B cell (primary cell): ENCODE measurements at regions not wholly inside any gene's neighbourhood (a gene's known extent, or its start where the extent isn't known, plus 50 kb on each side); places are given as distances from the start of the nearest gene placed in this dataset.

Source experiments
- ATAC-seq: fragments of 200-7000 bp; cut with Tn5 transposase; one replicate; pipeline ENCODE4 v1.10.0; 2021; ENCODE audit warnings: low read depth, mild to moderate bottlenecking, moderate number of reproducible peaks, moderate library complexity
- CTCF ChIA-PET: fragments of 350-600 bp; sonication (Branson Sonifier 250); formaldehyde crosslinking; loops from one replicate; lab custom pipeline; 2021; ENCODE audit warnings: antibody characterized with exemption, inconsistent platforms; lab: Charles Lee
- POLR2A ChIA-PET: fragments of 350-600 bp; sonication (Branson Sonifier 250); formaldehyde crosslinking; loops from one replicate; lab custom pipeline; 2021; ENCODE audit warnings: antibody characterized with exemption; lab: Charles Lee
- DNase-seq: peaks from one replicate; pipeline ENCODE4 v3.0.0; 2013
- H2AFZ ChIP-seq: 2 replicates; pipeline ENCODE4 v1.6.1; 2012; ENCODE audit warnings: mild to moderate bottlenecking, low read depth, low read length; ENCODE audit not compliant: insufficient read depth, poor library complexity, severe bottlenecking
- H3K27ac ChIP-seq, 2 donors: 1 replicate in 1 of 2; 2 replicates in 1 of 2; pipeline ENCODE4 v1.5.1; 2012 to 2013; ENCODE audit warnings: low read length in 2 of 2, mild to moderate bottlenecking in 2 of 2, moderate library complexity in 1 of 2
- H3K27me3 ChIP-seq, 4 experiments: fragments of 200-600 bp in 1 of 4; sonication (generic) in 1 of 4; replicated peaks in 1 of 4; 1 replicate in 2 of 4; 2 replicates in 2 of 4; pipeline versions ENCODE4 v1.6.1 to v1.7.0; 2013 to 2016; ENCODE audit warnings: low read length in 3 of 4, mild to moderate bottlenecking in 2 of 4, mixed read lengths in 1 of 4, moderate library complexity in 1 of 4; ENCODE audit not compliant: insufficient read depth in 4 of 4, control insufficient read depth in 3 of 4; ENCODE audit errors: control extremely low read depth in 1 of 4
- H3K36me3 ChIP-seq, 2 experiments: replicated peaks in 1 of 2; 1 replicate in 1 of 2; 2 replicates in 1 of 2; pipeline versions ENCODE4 v1.6.1 to v1.7.1; 2013; ENCODE audit warnings: low read length in 1 of 2; ENCODE audit not compliant: insufficient read depth in 2 of 2, control insufficient read depth in 1 of 2; ENCODE audit errors: control extremely low read depth in 1 of 2, extremely low read depth in 1 of 2
- H3K4me1 ChIP-seq, 2 donors: fragments of 200-600 bp in 1 of 2; sonication (generic) in 1 of 2; 1 replicate in 1 of 2; 2 replicates in 1 of 2; pipeline versions ENCODE4 v1.5.1 to v1.6.1; 2013 to 2017; ENCODE audit warnings: low read length in 2 of 2; ENCODE audit not compliant: control insufficient read depth in 2 of 2, insufficient read depth in 2 of 2
- H3K4me2 ChIP-seq: replicated peaks from 2 replicates; pipeline ENCODE3; 2012; ENCODE audit warnings: mild to moderate bottlenecking, low read depth, low read length; ENCODE audit not compliant: poor library complexity, severe bottlenecking
- H3K4me3 ChIP-seq, 5 experiments: fragments of 200-600 bp in 1 of 5; sonication (generic) in 1 of 5; 1 replicate in 3 of 5; 2 replicates in 2 of 5; pipeline versions ENCODE4 v1.5.1 to v1.7.0; 2011 to 2016; ENCODE audit warnings: low read length in 4 of 5, mild to moderate bottlenecking in 4 of 5, low read depth in 2 of 5, control low read depth in 1 of 5, moderate library complexity in 1 of 5; ENCODE audit not compliant: insufficient read depth in 1 of 5; ENCODE audit errors: control extremely low read depth in 1 of 5, extremely low read depth in 1 of 5
- H3K79me2 ChIP-seq: fragments of 200-600 bp; sonication (generic); one replicate; pipeline ENCODE4 v1.6.0; 2016; ENCODE audit warnings: low read length; ENCODE audit not compliant: control insufficient read depth, insufficient read depth
- H3K9ac ChIP-seq: fragments of 200-600 bp; sonication (generic); 2 replicates; pipeline ENCODE4 v1.6.1; 2017; ENCODE audit warnings: mild to moderate bottlenecking, low read length, moderate library complexity
- H3K9me3 ChIP-seq, 3 donors: one replicate each; pipeline versions ENCODE4 v1.6.1 to v1.7.1; 2013; ENCODE audit warnings: low read length in 2 of 3; ENCODE audit not compliant: control insufficient read depth in 2 of 3, insufficient read depth in 1 of 3; ENCODE audit errors: control extremely low read depth in 1 of 3
- H4K20me1 ChIP-seq: 2 replicates; pipeline ENCODE4 v1.6.0; 2012; ENCODE audit warnings: mild to moderate bottlenecking, low read length; ENCODE audit not compliant: insufficient read depth, control insufficient read depth, poor library complexity, severe bottlenecking
- H3K27ac Mint-ChIP-seq: one replicate; pipeline ENCODE4 v1.8.0; 2021; ENCODE audit warnings: mixed read lengths
- H3K27me3 Mint-ChIP-seq: one replicate; pipeline ENCODE4 v1.8.0; 2021; ENCODE audit warnings: mixed read lengths
- H3K4me1 Mint-ChIP-seq: one replicate; pipeline ENCODE4 v1.8.0; 2021; ENCODE audit warnings: mixed read lengths
- H3K4me3 Mint-ChIP-seq: one replicate; pipeline ENCODE4 v1.8.0; 2021; ENCODE audit warnings: mixed read lengths
- H3K9me3 Mint-ChIP-seq: one replicate; pipeline ENCODE4 v1.8.0; 2022; ENCODE audit warnings: mixed read lengths; ENCODE audit not compliant: insufficient read depth
- CTCF ChIP-seq: fragments of 200-600 bp; IDR thresholded peaks from one replicate; pipeline ENCODE4 v1.8.0; 2022; ENCODE audit warnings: antibody characterized with exemption, mild to moderate bottlenecking
- EZH2 ChIP-seq: IDR thresholded peaks from 2 replicates; pipeline ENCODE4 v1.6.1; 2012; ENCODE audit warnings: borderline replicate concordance, low read depth, mild to moderate bottlenecking, moderate library complexity, low read length; ENCODE audit not compliant: insufficient read depth, poor library complexity, severe bottlenecking
- WGBS: methylation state at CpG from one replicate; pipeline ENCODE4 v1.1.5; 2013; ENCODE audit warnings: missing lambda C conversion rate; ENCODE audit not compliant: insufficient coverage; 5-methylcytosine and 5-hydroxymethylcytosine counted together
- intact Hi-C: fragments of 100-400 bp; cut with micrococcal nuclease; formaldehyde crosslinking; loops from one replicate; pipeline ENCODE4 v1.10.0; 2022

GRCh38 chr5:176716320-176716719 lies 69.0 kb downstream of the TSPAN17 start:
- H3K27ac ChIP-seq, result no peak overlapping the region
- no peak overlapping the region for H2AFZ ChIP-seq
- H3K27me3 Mint-ChIP-seq, result peaks cover 47% of the 10 kb centered on the region
- peaks cover 0 to 38% (median 5%) of the 10 kb centered on the region in 3 donors for H3K9me3 ChIP-seq
- 67% methylated on average over 3 of the region's 4 CpGs for WGBS
- ATAC-seq (no peak), DNase-seq (no peak)
- TF ChIP-seq EZH2, result no peak
- TF ChIP-seq CTCF, result no peak
- H3K36me3 ChIP-seq, result no peaks in the 10 kb centered on the region
- peaks cover 0 to 34% (median 3%) of the 10 kb centered on the region in 4 experiments for H3K27me3 ChIP-seq
- H3K4me2 ChIP-seq, result no peak overlapping the region
- H3K79me2 ChIP-seq, result no peaks in the 10 kb centered on the region
- intact Hi-C loops, result no loop called here
- no peak overlapping the region for H3K4me3 ChIP-seq
- no peak overlapping the region for H3K9ac ChIP-seq
- ChIA-PET CTCF (no interaction called here), POLR2A (no interaction called here)
- no peak overlapping the region for H3K27ac Mint-ChIP-seq
- H3K4me1 Mint-ChIP-seq, result no peaks in the 10 kb centered on the region
- H3K4me3 Mint-ChIP-seq, result no peak overlapping the region
- no peaks in the 10 kb centered on the region for H3K4me1 ChIP-seq
- no peaks in the 10 kb centered on the region for H4K20me1 ChIP-seq
- H3K9me3 Mint-ChIP-seq, result peaks cover 7% of the 10 kb centered on the region

GRCh38 chr5:176719113-176719739 lies 71.9 kb downstream of the TSPAN17 start:
- no peak overlapping the region for H3K4me3 Mint-ChIP-seq

More at GRCh38 chr5:176719113-176719739, 71.9 kb downstream of the TSPAN17 start:
- Histone ChIP-seq H3K4me2 (no peak overlapping the region), H3K4me1 (no peaks in the 10 kb centered on the region), H3K27ac (no peak overlapping the region), H3K79me2 (no peaks in the 10 kb centered on the region), H3K36me3 (no peaks in the 10 kb centered on the region), H3K4me3 (no peak overlapping the region), H3K27me3 (peaks cover 0 to 18% (median 1%) of the 10 kb centered on the region in 4 experiments), H3K9me3 (peaks cover 0 to 20% (median 0%) of the 10 kb centered on the region in 3 donors), H4K20me1 (no peaks in the 10 kb centered on the region), H3K9ac (no peak overlapping the region), H2AFZ (no peak overlapping the region)
- DNase-seq, result no peak
- CTCF ChIA-PET, result no interaction called here
- peaks cover 4% of the 10 kb centered on the region for H3K9me3 Mint-ChIP-seq
- no peak for ATAC-seq
- POLR2A ChIA-PET, result no interaction called here
- WGBS, result 55% methylated on average over 14 of the region's 14 CpGs
- TF ChIP-seq CTCF (no peak), EZH2 (no peak)
- intact Hi-C loops, result no loop called here
- H3K4me1 Mint-ChIP-seq, result no peaks in the 10 kb centered on the region
- H3K27ac Mint-ChIP-seq, result no peak overlapping the region
- peaks cover 39% of the 10 kb centered on the region for H3K27me3 Mint-ChIP-seq
